ENCODE measurements at regions not wholly inside any gene's neighbourhood (a gene's known extent, or its start where the extent isn't known, plus 50 kb on each side); places are given as distances from the start of the nearest gene placed in this dataset.

DNA sequence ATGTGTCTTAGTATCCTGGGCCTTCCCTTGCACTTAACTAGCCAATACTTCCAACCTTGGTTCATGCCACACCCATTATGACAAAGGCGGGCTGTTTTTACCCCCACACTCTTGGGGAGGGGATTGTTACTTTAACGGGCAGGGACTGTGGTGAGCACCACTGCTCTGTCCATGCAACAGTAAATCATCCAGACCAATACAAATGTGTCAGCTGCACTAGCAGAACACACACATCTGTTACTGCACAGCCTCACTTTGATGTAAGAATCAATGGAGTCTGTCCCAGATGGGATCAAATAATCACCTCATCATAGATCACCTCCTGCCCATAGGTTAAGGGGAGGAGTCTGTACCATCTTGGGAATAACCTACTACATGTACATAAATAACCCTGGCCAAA is 58.1 kb downstream of the NPAP1 start:
- no peak overlapping the region for H3K14ac ChIP-seq (ENCODE audit: insufficient read length)
- no peak overlapping the region for H2BK5ac ChIP-seq (ENCODE audit: low read depth, low read length)
- no peak overlapping the region for H3K56ac ChIP-seq (replicated peaks; ENCODE audit: insufficient read length, low read depth, low read length)
- H4K8ac ChIP-seq (ENCODE audit: extremely low read depth, insufficient read depth, low read length) = no peak overlapping the region
- DNase-seq (ENCODE audit: low read depth in 1 of 2, low spot score in 2 of 2) (no peak), FAIRE-seq (no peak)
- no peak overlapping the region for H2BK12ac ChIP-seq (ENCODE audit: low read depth, low read length)
- H3K23ac ChIP-seq (ENCODE audit: insufficient read length) = no peak overlapping the region
- H2BK20ac ChIP-seq (ENCODE audit: low read length) = no peak overlapping the region
- no peaks in the 10 kb centered on the region; a peak in 1 of 7 replicates for H3K27me3 ChIP-seq (replicated peaks in 1 of 4; ENCODE audit: control insufficient read depth in 3 of 4, extremely low read depth in 1 of 4, insufficient read depth in 3 of 4, low read length in 3 of 4)
- CTCF ChIA-PET (ENCODE audit: partially characterized antibody) = no interaction called here
- H4K5ac ChIP-seq (ENCODE audit: insufficient read length, low read depth, low read length) = no peak overlapping the region
- H2BK15ac ChIP-seq (ENCODE audit: low read length) = no peak overlapping the region
- no peak overlapping the region for H3K27ac ChIP-seq (ENCODE audit: low read depth, low read length)
- no peaks in the 10 kb centered on the region for H3K36me3 ChIP-seq (ENCODE audit: control insufficient read depth in 2 of 4, insufficient read depth in 4 of 4, low read length in 3 of 4)
- no peaks in the 10 kb centered on the region for H3K79me2 ChIP-seq (ENCODE audit: control insufficient read depth in 1 of 2, insufficient read depth in 2 of 2, low read length in 2 of 2)
- 95% methylated on average over 2 of the region's 2 CpGs; no CpG with 5 or more reads in 1 of the 2 experiments for WGBS, 2 experiments (ENCODE audit: extremely low coverage in 1 of 2, insufficient coverage in 1 of 2, insufficient read length in 1 of 2, insufficient replicate concordance in 2 of 2, low coverage in 1 of 2, low lambda C conversion rate in 2 of 2, missing lambda C conversion rate in 1 of 2)
- no peaks in the 10 kb centered on the region for H4K20me1 ChIP-seq (replicated peaks in 1 of 2; ENCODE audit: control insufficient read depth in 1 of 2, insufficient read depth in 2 of 2, low read length in 2 of 2)
- POLR2A ChIA-PET (ENCODE audit: partially characterized antibody) = no interaction called here
- peaks cover 11 to 25% of the 10 kb centered on the region in 2 experiments for H3K9me3 ChIP-seq (ENCODE audit: insufficient read depth in 2 of 2, low read depth in 1 of 2, low read length in 1 of 2)
- H3K23me2 ChIP-seq (ENCODE audit: low read depth, low read length) = no peaks in the 10 kb centered on the region
- no peak overlapping the region for H3K4me2 ChIP-seq (ENCODE audit: insufficient read depth in 1 of 2, low read depth in 2 of 2, low read length in 2 of 2)
- H3K4me1 ChIP-seq (replicated peaks in 1 of 4; ENCODE audit: control insufficient read depth in 3 of 4, insufficient read depth in 4 of 4, low read length in 3 of 4) = no peaks in the 10 kb centered on the region
- no peak overlapping the region for H4K91ac ChIP-seq (replicated peaks; ENCODE audit: insufficient read length, low read length)
- no peak overlapping the region for H2AFZ ChIP-seq (ENCODE audit: low read length)
- no peak overlapping the region for H2AK5ac ChIP-seq (ENCODE audit: low read depth, low read length)
- H3K4ac ChIP-seq (replicated peaks; ENCODE audit: insufficient read length, low read depth, low read length) = no peak overlapping the region
- H3K4me3 ChIP-seq (ENCODE audit: extremely low read depth in 1 of 4, insufficient read depth in 2 of 4, low read depth in 3 of 4, low read length in 4 of 4) = no peak overlapping the region
- TF ChIP-seq SP2 (IDR thresholded peaks at IDR 0.05; ENCODE audit: low read length) (no peak), BACH1 (IDR thresholded peaks at IDR 0.05; ENCODE audit: low read length) (no peak), KDM4A (IDR thresholded peaks at IDR 0.05; ENCODE audit: low read depth, low read length, severe bottlenecking) (no peak), TAF1 (IDR thresholded peaks at IDR 0.05; ENCODE audit: low read depth, low read length) (no peak), CBX8 (IDR thresholded peaks at IDR 0.05; ENCODE audit: borderline replicate concordance, low read depth, low read length) (no peak), ASH2L (IDR thresholded peaks at IDR 0.05; ENCODE audit: low read length) (no peak), GABPA (IDR thresholded peaks at IDR 0.05; ENCODE audit: borderline replicate concordance, insufficient read depth, low read length) (no peak), POU5F1 (IDR thresholded peaks at IDR 0.05; ENCODE audit: low read depth, low read length) (no peak)
- H3K18ac ChIP-seq (ENCODE audit: extremely low read depth, low read length) = no peak overlapping the region
- no peak overlapping the region for H2BK120ac ChIP-seq (replicated peaks; ENCODE audit: low read depth, low read length)
- H3K79me1 ChIP-seq (ENCODE audit: low read depth, low read length) = no peaks in the 10 kb centered on the region
- H3K9ac ChIP-seq (replicated peaks in 1 of 4; ENCODE audit: extremely low read depth in 1 of 4, low read depth in 3 of 4, low read length in 3 of 4) = no peak overlapping the region
